HepG2 (cell line): ENCODE measurements at regions not wholly inside any gene's neighbourhood (a gene's known extent, or its start where the extent isn't known, plus 50 kb on each side); places are given as distances from the start of the nearest gene placed in this dataset.

Experiments used
- ATAC-seq: fragments of 200-7000 bp; cut with Tn5 transposase; 3 replicates; pipeline ENCODE4 v1.9.1; 2020; ENCODE audit warnings: mild to moderate bottlenecking, moderate library complexity
- BruUV-seq: library from RNA; stranded (reverse); fragments of 400-500 nt; replicated peaks from 2 replicates; lab custom pipeline; 2021; lab: Mats Ljungman, UMichigan
- CTCF ChIA-PET: fragments of 300-600 bp; formaldehyde crosslinking; extraction: SDS; loops from one replicate; lab custom pipeline; 2021; ENCODE audit warnings: low total read pairs, inconsistent platforms, low intra/inter-chr PET ratio; lab: Yijun Ruan, JAX
- POLR2A ChIA-PET: fragments of 350-600 bp; sonication (Branson Sonifier 250); formaldehyde crosslinking; loops from one replicate; lab custom pipeline; 2020; ENCODE audit warnings: antibody characterized with exemption, inconsistent platforms; lab: Yijun Ruan, JAX
- DNase-seq: peaks from one replicate; pipeline ENCODE4 v3.0.0-alpha.2; 2015; ENCODE audit warnings: low spot score
- FAIRE-seq: peaks from 3 replicates; lab custom pipeline; 2011; peaks lifted over from hg19 to GRCh38; lab: Jason Lieb, UNC
- H2AFZ ChIP-seq: one replicate; pipeline ENCODE4 v1.6.1; 2011; ENCODE audit warnings: low read length, inconsistent platforms
- H3K27ac ChIP-seq: fragments of 300-600 bp; 3 replicates; pipeline ENCODE4 v1.8.0; 2011; ENCODE audit warnings: mixed run types, mild to moderate bottlenecking, mixed read lengths, low read length, inconsistent platforms; ENCODE audit not compliant: insufficient read depth; ENCODE audit errors: extremely low read length
- H3K27me3 ChIP-seq, 2 experiments: fragments of 200-600 bp in 1 of 2; 2 replicates in 1 of 2; 3 replicates in 1 of 2; pipeline versions ENCODE4 v1.6.0 to v1.8.0; 2011; ENCODE audit warnings: low read length in 2 of 2, mild to moderate bottlenecking in 2 of 2, moderate library complexity in 2 of 2, inconsistent platforms in 1 of 2; ENCODE audit not compliant: insufficient read depth in 2 of 2, control insufficient read depth in 1 of 2
- H3K36me3 ChIP-seq, 2 experiments: fragments of 200-600 bp in 1 of 2; replicated peaks in 1 of 2; 2 replicates in 1 of 2; 3 replicates in 1 of 2; pipeline versions ENCODE4 v1.5.1 to v1.8.0; 2011; ENCODE audit warnings: low read length in 2 of 2, inconsistent platforms in 1 of 2; ENCODE audit not compliant: insufficient read depth in 2 of 2, control insufficient read depth in 1 of 2
- H3K4me1 ChIP-seq: 2 replicates; pipeline ENCODE4 v1.5.1; 2012; ENCODE audit warnings: low read length, inconsistent platforms; ENCODE audit not compliant: insufficient read depth
- H3K4me2 ChIP-seq: 2 replicates; pipeline ENCODE4 v1.6.0; 2011; ENCODE audit warnings: low read depth, low read length, inconsistent platforms
- H3K4me3 ChIP-seq, 3 experiments: fragments of 200-600 bp in 1 of 3; sonication (generic), shearing (Covaris generic) in 1 of 3; replicated peaks in 1 of 3; 2 replicates each; pipeline ENCODE4 v1.5.1; 2011 to 2016; ENCODE audit warnings: low read length in 3 of 3, inconsistent platforms in 2 of 3, low read depth in 2 of 3, mild to moderate bottlenecking in 2 of 3, control low read depth in 1 of 3, mixed read lengths in 1 of 3; ENCODE audit not compliant: insufficient read depth in 1 of 3
- H3K79me2 ChIP-seq: one replicate; pipeline ENCODE4 v1.6.1; 2011; ENCODE audit warnings: low read length, inconsistent platforms; ENCODE audit not compliant: insufficient read depth
- H3K9ac ChIP-seq: 2 replicates; pipeline ENCODE4 v1.6.0; 2011; ENCODE audit warnings: mild to moderate bottlenecking, low read depth, low read length, inconsistent platforms; ENCODE audit not compliant: insufficient read depth
- H3K9me3 ChIP-seq: 2 replicates; pipeline ENCODE4 v1.5.1; 2012; ENCODE audit warnings: mild to moderate bottlenecking, low read length
- H4K20me1 ChIP-seq: 2 replicates; pipeline ENCODE4 v1.6.0; 2011; ENCODE audit warnings: inconsistent platforms, mild to moderate bottlenecking, low read length, moderate library complexity; ENCODE audit not compliant: insufficient read depth
- ELF3 ChIP-seq: IDR thresholded peaks from 2 replicates; pipeline ENCODE4 v1.6.1; 2016; ENCODE audit warnings: missing genetic modification reagents, missing compliant biosample characterization
- FOXK2 ChIP-seq: fragments of 450-650 bp; IDR thresholded peaks from 2 replicates; pipeline ENCODE4 v1.6.1; 2016
- GATAD1 ChIP-seq: IDR thresholded peaks from 2 replicates; pipeline ENCODE4 v1.6.1; 2016; ENCODE audit warnings: missing genetic modification reagents, missing compliant biosample characterization
- MAFF ChIP-seq: IDR thresholded peaks from 2 replicates; pipeline ENCODE4 v1.6.1; 2011; ENCODE audit warnings: low read depth, low read length, improper control_type of control experiment
- MAFK ChIP-seq, 2 experiments: IDR thresholded peaks in 1 of 2; conservative IDR thresholded peaks in 1 of 2; 2 replicates each; pipeline ENCODE4 v1.6.1; 2011; ENCODE audit warnings: improper control_type of control experiment in 2 of 2, low read length in 2 of 2
- NFIB ChIP-seq: sonication (generic); formaldehyde crosslinking; IDR thresholded peaks from 2 replicates; pipeline ENCODE4 v1.9.0; 2021; ENCODE audit warnings: missing genetic modification reagents, mild to moderate bottlenecking, borderline replicate concordance
- RFXANK ChIP-seq: IDR thresholded peaks from 2 replicates; pipeline ENCODE4 v1.6.1; 2016
- ZFP62 ChIP-seq: sonication (generic); formaldehyde crosslinking; IDR thresholded peaks from 2 replicates; pipeline ENCODE4 v1.4.0; 2020; ENCODE audit warnings: missing genetic modification reagents
- ZMYM2 ChIP-seq: sonication (generic); formaldehyde crosslinking; IDR thresholded peaks from 2 replicates; pipeline ENCODE4 v1.8.0; 2022; ENCODE audit warnings: mild to moderate bottlenecking, missing genetic modification reagents
- ZNF253 ChIP-seq: sonication (generic); formaldehyde crosslinking; IDR thresholded peaks from 2 replicates; pipeline ENCODE4 v1.8.0; 2022; ENCODE audit warnings: mild to moderate bottlenecking, missing genetic modification reagents, borderline replicate concordance
- ZNF335 ChIP-seq: sonication (generic); formaldehyde crosslinking; IDR thresholded peaks from 2 replicates; pipeline ENCODE4 v1.4.0; 2020; ENCODE audit warnings: missing genetic modification reagents
- ZNF503 ChIP-seq: sonication (generic); formaldehyde crosslinking; IDR thresholded peaks from 2 replicates; pipeline ENCODE4 v1.4.0; 2020; ENCODE audit warnings: missing genetic modification reagents
- ZNF780A ChIP-seq: sonication (generic); formaldehyde crosslinking; IDR thresholded peaks from 2 replicates; pipeline ENCODE4 v1.8.0; 2022; ENCODE audit warnings: mild to moderate bottlenecking, missing genetic modification reagents, moderate library complexity
- ZSCAN22 ChIP-seq: sonication (generic); formaldehyde crosslinking; IDR thresholded peaks from 2 replicates; pipeline ENCODE4 v1.4.0; 2020; ENCODE audit warnings: mild to moderate bottlenecking, missing genetic modification reagents
- WGBS: methylation state at CpG from one replicate; pipeline ENCODE4 v1.1.6; 2017; ENCODE audit warnings: low lambda C conversion rate; 5-methylcytosine and 5-hydroxymethylcytosine counted together
- in situ Hi-C: cut with HindIII; loops from 2 replicates; pipeline ENCODE4 v1.10.0; 2017; ENCODE audit warnings: low pct_unique_long_range_greater_than_20kb; ENCODE audit not compliant: extremely low pct_ligation_motif_present
- intact Hi-C: fragments of 100-400 bp; cut with micrococcal nuclease; formaldehyde crosslinking; loops from one replicate; pipeline ENCODE4 v1.10.0; 2022; ENCODE audit not compliant: unreplicated experiment
- TF ChIP-seq, protein P1 (sequence below): sonication (generic); formaldehyde crosslinking; IDR thresholded peaks from 2 replicates; pipeline ENCODE4 v1.4.0; 2020; ENCODE audit warnings: missing genetic modification reagents
- TF ChIP-seq, protein P2 (sequence below): sonication (generic); formaldehyde crosslinking; IDR thresholded peaks from 2 replicates; pipeline ENCODE4 v1.5.0; 2020; ENCODE audit warnings: missing genetic modification reagents

DNA sequence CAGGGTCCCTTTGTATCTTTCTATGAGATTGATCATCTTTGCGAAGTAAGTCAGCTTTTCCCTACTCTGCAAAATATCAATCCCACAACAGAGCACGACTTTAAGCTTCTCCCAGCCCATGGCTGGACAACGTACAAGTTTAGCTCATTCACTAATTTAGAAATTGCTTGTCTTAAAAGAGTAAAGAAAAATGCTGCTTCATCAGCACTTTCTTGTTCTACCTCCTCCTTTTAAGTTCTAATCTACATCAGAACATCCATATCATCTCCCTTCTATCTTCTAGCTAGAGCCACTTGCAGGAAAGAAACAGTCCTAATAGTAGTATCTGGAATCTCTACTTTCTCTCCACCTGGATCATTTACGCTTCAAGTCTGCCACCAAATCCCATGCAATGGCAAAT, 441.2 kb upstream of the ESRRG start:
- Histone ChIP-seq H3K36me3 (no peaks in the 10 kb centered on the region), H3K27ac (no peak overlapping the region), H4K20me1 (no peaks in the 10 kb centered on the region), H3K4me1 (no peaks in the 10 kb centered on the region), H3K79me2 (no peaks in the 10 kb centered on the region), H3K9ac (no peak overlapping the region), H2AFZ (no peak overlapping the region), H3K4me3 (no peak overlapping the region), H3K4me2 (no peak overlapping the region), H3K27me3 (no peaks in the 10 kb centered on the region), H3K9me3 (no peaks in the 10 kb centered on the region)
- in situ Hi-C loops (no loop called here), intact Hi-C loops (no loop called here)
- ChIA-PET POLR2A (no interaction called here), CTCF (no interaction called here)
- WGBS, result 11% methylated on average over 4 of the region's 4 CpGs
- no peak for FAIRE-seq
- no peak for TF ChIP-seq ELF3 (CRISPR knock-in tag)
- no peak for TF ChIP-seq GATAD1 (CRISPR knock-in tag)
- no peak for TF ChIP-seq ZNF503 (CRISPR knock-in tag)
- peak; percentile 74 for TF ChIP-seq MAFF
- no peak for TF ChIP-seq RFXANK (CRISPR knock-in tag)
- TF ChIP-seq MAFK (conservative IDR thresholded peaks at IDR 0.05 in 1 of 2, IDR thresholded peaks at IDR 0.05 in 1 of 2; ENCODE audit: low read length in 2 of 2), result peak; percentile 74 to 86; a peak in 3 of 4 replicates
- ATAC-seq, result no peak
- no TSS peak for BruUV-seq
- no peak for DNase-seq

DNA sequence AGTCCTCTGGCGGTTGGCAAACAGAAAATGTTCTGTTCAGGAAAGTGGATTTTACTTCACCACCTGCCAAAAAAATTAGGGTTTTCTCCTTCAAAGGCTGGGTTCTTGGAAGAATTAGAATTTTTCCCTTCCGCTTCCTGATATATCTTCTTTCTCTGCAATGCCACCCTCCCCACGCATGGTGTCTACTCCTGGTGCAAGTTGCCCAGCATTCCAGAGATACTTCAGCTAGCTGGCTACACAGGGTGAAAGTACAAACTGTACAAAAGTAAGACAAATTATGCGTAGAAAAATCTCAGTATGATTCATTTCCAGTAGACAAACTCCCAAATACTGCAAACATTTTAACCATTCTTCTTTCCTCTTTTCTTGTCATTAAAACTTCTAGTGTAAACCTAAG, 430.1 kb upstream of the ESRRG start:
- no peak overlapping the region for H3K27ac ChIP-seq
- in situ Hi-C loops (no loop called here), intact Hi-C loops (no loop called here)
- no peak overlapping the region for H3K4me3 ChIP-seq
- H2AFZ ChIP-seq, result no peak overlapping the region
- FAIRE-seq (no peak), ATAC-seq (no peak), DNase-seq (no peak)
- CTCF ChIA-PET, result no interaction called here
- no TSS peak for BruUV-seq
- no peaks in the 10 kb centered on the region for H3K79me2 ChIP-seq
- H3K9ac ChIP-seq, result no peak overlapping the region
- no peak overlapping the region for H3K4me2 ChIP-seq
- peaks cover 14% of the 10 kb centered on the region for H3K9me3 ChIP-seq
- no peaks in the 10 kb centered on the region for H3K36me3 ChIP-seq
- H3K4me1 ChIP-seq, result no peaks in the 10 kb centered on the region
- H3K27me3 ChIP-seq, result no peaks in the 10 kb centered on the region
- H4K20me1 ChIP-seq, result no peaks in the 10 kb centered on the region
- POLR2A ChIA-PET, result no interaction called here
- 26% methylated on average over 4 of the region's 4 CpGs for WGBS
- TF ChIP-seq ZNF335 (no peak), ZMYM2 (CRISPR knock-in tag) (no peak), FOXK2 (no peak), ZSCAN22 (CRISPR knock-in tag) (no peak), NFIB (CRISPR knock-in tag) (no peak), ZNF253 (no peak), ZFP62 (CRISPR knock-in tag) (no peak), ZNF780A (no peak)
- TF ChIP-seq, protein P1, sequence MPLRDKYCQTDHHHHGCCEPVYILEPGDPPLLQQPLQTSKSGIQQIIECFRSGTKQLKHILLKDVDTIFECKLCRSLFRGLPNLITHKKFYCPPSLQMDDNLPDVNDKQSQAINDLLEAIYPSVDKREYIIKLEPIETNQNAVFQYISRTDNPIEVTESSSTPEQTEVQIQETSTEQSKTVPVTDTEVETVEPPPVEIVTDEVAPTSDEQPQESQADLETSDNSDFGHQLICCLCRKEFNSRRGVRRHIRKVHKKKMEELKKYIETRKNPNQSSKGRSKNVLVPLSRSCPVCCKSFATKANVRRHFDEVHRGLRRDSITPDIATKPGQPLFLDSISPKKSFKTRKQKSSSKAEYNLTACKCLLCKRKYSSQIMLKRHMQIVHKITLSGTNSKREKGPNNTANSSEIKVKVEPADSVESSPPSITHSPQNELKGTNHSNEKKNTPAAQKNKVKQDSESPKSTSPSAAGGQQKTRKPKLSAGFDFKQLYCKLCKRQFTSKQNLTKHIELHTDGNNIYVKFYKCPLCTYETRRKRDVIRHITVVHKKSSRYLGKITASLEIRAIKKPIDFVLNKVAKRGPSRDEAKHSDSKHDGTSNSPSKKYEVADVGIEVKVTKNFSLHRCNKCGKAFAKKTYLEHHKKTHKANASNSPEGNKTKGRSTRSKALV (CRISPR knock-in tag), result no peak
- TF ChIP-seq, protein P2, sequence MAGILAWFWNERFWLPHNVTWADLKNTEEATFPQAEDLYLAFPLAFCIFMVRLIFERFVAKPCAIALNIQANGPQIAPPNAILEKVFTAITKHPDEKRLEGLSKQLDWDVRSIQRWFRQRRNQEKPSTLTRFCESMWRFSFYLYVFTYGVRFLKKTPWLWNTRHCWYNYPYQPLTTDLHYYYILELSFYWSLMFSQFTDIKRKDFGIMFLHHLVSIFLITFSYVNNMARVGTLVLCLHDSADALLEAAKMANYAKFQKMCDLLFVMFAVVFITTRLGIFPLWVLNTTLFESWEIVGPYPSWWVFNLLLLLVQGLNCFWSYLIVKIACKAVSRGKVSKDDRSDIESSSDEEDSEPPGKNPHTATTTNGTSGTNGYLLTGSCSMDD (CRISPR knock-in tag), result no peak
